ENCODE measurements at regions not wholly inside any gene's neighbourhood (a gene's known extent, or its start where the extent isn't known, plus 50 kb on each side); places are given as distances from the start of the nearest gene placed in this dataset.

DNA sequence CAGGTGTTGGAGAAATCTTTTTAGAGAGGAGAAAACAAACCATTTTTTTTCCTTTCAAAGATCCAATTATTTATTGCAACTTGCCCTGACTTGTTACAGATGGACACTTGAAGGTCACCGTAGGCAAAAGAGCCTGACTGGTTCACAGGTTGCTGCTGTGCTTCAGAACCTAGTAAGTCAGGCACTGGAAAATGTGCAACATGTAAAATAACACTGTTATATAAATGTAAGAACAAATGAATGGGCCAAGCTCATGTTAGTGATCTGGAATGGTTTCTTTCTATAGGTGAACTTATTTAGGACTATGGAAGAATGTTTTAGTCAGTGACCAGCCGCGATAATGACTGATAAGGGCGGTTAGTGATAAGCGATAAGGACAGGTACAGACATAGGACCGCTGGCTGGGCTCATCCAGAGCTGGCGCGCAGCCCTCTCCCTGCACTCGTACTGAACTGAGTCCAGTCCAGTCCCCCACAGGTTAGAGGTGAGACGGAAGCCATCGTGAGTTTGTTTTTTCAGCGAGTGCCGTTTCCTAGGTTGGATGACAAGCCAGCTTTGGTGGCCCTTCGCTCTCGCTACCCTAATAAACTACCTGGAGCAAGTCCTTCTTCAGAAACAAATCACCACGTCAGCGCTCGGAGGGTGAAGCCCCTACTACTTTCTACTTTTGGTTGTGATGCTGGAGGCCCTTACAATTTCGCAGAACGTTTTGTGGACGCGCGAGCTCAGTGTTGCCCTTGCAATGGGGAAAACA is 94.4 kb upstream of the PRDM1 start:
- DNase-seq (ENCODE audit: low read depth), result no peak

DNA sequence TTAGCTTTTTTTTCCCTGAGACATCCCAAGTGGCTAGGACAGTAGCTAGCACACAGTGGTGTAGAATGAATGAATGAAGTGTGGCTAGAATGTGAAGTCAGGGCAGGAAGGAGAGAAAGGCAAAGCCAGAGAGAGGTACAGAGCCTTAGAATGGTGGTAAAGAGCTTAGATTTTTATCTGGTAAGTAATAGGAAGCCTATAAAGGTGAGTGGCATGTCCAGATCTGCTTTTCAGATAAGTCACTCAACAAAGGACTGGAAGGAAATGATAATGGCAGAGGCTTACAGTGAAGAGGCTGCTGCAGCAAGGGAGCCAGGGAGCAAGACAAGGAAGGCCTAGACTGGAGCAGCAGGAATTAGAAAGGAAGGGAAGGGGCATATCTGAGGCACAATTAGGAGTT is 96.0 kb upstream of the PRDM1 start:
- no peak for DNase-seq (ENCODE audit: low read depth)

DNA sequence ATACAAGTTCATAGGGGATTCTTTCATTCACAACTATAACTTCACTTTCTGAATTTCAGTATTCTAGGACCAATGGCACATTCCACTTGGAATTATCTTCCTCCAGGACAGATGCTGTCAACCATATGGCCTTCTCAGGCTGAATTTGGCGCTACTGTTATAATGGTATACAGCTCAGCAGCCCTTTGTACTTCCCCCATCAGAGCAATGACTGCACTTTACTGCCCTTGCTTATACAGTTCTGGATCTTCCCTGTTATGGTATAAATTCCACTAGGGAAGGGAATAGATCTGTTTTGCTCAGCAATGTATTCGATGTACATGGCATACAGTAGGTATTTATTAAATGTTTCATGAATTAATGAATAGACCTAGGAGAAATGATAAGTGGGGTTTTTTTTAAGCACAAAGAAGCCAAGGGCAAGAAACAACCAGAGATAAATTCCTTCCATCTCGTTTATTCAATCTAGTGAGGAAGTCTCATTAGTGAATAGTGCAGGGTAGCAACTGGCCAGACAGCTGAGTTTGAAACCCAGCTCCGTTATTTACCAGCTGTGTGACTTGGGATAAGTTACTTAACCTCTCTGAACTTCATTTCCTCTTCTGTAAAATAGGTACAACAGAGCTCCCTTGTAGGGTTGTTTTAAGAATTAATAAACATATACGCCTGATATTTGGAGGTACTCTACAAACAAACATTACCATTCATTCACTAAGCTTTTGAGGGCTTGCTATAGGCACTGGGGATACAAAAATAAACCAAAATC is 97.1 kb upstream of the PRDM1 start:
- no peak for DNase-seq (ENCODE audit: low read depth)

DNA sequence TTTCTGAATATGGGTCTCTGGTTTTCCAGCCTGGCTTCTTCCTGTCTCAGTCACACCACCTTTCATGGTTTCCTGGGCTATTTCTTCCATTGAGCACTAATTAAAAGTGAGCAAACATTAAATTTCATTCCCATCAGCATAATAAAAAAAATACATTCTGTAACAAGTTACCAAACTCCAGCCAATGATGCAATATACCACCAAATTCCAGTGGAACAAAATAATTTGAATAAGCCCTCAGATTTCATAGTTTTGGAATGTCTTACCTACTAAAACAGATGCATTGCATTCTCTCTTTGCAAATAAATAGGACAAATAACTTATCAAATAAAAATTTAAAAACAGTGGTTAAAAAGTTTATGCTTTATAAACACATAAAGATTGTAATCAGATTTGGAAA is 97.8 kb upstream of the PRDM1 start:
- DNase-seq (ENCODE audit: low read depth), result no peak

DNA sequence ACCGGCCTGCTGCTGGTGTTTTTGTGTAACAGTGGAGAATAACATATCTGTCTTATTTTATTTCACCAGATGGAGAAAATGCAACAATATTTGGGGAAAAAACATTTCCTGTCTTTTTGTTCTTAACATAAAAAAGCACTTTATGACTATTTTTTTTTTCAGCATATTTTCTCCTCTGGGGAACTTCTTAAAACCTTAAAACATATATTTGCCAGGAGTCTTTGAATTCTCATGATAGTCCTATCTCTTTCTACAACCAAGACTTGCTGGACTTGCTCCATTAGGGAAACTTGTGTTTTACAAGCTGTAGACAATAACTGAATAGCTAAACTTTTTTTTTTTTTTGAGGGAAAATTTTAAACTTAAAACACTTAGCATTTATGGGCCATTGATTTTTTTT is 98.6 kb upstream of the PRDM1 start:
- no peak for DNase-seq (ENCODE audit: low read depth)

DNA sequence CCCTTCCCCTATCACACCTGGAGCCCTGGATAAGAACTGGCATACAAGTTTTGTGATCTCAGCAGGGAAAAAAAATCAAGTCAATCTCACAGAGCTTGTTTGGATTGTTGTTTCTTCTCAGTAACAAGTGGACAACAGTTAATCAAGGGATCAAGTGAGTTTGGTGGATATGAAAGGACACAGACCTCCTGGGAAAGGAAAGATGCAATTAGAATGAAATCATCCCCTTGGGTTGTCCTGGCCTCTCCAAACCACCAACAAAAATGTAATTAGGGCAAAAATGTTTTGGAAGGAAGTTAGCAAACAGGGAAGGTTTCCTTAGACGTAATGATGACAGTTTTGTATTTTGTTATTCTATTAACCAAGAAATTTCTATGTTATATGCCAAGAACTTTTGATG is 99.1 kb upstream of the PRDM1 start:
- DNase-seq (ENCODE audit: low read depth), result no peak

DNA sequence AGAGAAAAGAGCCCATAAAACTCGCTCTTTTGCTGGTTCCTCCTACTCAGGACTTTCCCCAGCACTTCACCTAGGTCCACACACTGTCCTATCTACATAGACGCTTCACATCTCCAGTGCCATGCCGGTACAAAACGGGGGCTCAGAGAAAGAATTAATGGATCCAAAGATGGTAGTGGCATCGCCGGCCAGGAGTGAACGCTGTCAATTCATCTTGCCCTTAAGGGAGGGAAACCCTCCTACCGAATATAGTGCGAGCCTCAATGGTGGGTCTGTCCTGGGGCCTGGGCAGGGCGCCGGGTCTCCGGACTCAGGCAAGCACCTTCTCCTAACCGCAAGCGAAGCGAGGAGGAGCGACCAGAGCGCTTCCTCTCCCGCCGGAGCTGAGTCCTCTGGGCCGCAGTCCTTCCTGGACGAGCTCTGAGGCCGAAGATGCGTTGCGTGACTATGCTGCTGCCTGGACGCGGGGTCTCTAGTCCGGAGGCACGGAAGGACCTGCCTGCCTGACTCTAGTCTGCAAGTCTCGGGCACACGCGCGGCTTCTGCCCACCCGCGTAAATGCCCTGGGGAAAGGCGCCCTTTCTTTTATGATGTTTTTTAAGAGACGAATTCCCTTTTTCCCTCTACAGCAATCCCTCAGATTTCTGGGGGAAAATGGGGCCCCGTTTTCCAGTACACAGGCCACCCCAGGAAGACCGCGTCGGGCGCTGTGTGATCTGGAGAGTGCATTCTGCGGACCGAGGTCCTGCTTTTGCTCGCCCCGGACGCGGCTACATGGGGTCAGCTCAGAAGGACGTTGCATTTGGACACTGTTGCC is 100.1 kb upstream of the PRDM1 start:
- no peak for DNase-seq (ENCODE audit: low read depth)

DNA sequence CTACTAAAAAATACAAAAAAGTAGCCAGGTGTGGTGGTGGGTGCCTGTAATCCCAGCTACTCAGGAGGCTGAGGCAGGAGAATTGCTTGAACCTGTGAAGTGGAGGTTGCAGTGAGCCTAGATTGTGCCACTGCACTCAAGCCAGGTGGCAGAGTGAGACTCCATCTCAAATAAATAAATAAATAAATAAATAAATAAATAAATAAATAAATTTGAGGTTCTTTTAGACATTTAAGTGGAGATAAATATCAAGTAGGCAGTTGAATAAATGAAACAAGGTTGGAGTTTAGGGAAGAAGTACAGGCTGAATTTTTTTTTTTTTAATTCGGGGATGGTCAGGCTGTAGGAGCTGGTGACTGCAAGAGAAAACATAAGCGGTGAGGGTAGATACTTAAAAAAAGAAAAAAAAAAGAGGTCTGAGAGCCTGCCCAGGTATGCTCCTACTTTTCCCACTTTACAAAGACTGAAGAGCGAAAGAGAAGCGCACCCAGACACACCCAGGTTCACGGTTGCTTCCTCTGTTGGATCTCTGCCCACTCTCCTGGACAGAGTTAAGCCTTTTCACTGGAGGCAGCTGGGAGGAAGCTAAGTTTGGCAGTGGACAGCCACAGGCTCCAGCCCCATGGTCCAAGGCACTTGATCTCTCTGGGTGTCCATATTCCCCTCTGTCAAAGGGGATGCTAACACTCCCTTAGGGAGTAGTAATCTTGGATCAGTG is 100.9 kb upstream of the PRDM1 start:
- DNase-seq (ENCODE audit: low read depth), result no peak

DNA sequence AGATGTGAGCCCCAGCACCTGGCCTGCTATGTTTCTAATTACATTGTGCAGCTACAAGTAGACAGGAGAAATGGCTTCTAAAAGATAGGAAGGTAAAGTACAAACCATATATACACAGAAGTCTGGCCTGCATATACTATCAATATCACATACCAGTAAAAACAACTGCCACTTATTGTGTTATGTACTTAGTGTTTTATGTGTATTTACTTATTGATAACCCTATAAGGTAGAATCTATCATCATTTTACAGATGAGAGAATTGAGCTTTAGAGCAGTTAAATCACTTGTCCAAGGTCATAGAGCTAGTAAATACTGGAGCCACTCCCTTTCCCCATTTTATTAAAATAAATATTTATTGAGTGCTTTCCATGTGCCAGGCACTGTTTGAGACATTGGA is 102.4 kb upstream of the PRDM1 start:
- no peak for DNase-seq (ENCODE audit: low read depth)

DNA sequence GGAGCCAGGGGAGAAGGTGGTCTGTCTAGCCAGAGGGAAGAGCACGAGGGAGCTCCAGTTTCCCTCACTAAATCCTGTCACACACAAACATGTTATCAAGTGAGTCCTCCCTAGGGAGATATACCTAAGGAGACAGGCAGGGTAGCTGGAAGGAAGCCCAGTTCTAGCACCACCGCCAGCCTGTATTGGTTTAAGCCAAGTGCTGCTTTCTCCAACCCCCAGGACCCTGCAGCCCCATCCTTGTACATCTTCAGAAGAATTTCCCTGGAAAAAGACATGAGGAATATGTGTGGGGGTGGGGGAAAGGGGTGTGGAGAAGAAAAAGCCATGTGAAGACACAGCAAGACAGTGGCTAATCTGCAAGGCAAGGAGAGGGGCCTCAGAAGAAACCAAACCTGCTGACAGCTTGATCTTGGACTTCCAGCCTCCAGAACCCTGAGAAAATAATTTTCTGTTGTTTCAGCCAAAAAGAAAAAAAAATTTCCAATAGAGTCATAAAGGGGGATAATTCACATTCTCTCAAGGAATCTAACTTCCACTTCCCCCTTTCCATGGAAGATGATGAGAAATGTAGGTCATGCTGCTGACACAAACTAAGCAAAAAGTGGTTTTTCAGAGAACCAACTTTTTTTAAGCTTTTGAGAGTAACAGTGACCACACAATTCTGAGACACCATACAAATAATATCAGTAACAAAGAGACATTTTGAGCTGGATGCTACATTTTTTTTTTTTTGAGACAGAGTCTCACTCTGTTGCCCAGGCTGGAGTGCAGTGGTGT is 103.2 kb upstream of the PRDM1 start:
- no peak for DNase-seq (ENCODE audit: low read depth)

DNA sequence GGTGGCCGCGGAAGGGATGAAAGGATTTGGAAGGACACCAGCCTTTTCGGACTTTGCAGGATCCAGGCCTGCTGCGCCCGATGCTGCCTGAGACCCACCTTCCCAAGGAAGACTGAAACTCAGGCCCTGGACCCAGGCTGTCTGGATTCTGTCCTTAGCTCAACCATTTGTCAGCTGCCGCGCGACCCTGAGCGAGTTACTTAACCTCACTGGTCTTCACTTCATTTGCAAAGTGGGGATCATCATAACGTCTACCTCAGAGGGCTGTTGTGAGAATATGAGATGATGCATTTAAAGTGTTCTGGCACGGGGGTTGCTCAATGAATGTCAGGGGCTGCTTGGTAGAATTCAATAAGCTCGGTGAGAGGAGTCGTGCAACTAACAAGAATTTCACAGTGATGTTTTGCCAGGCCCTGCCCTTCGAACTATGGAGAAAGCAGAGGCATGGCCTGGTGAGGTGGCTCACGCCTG is 104.2 kb upstream of the PRDM1 start:
- no peak for DNase-seq (ENCODE audit: low read depth)

DNA sequence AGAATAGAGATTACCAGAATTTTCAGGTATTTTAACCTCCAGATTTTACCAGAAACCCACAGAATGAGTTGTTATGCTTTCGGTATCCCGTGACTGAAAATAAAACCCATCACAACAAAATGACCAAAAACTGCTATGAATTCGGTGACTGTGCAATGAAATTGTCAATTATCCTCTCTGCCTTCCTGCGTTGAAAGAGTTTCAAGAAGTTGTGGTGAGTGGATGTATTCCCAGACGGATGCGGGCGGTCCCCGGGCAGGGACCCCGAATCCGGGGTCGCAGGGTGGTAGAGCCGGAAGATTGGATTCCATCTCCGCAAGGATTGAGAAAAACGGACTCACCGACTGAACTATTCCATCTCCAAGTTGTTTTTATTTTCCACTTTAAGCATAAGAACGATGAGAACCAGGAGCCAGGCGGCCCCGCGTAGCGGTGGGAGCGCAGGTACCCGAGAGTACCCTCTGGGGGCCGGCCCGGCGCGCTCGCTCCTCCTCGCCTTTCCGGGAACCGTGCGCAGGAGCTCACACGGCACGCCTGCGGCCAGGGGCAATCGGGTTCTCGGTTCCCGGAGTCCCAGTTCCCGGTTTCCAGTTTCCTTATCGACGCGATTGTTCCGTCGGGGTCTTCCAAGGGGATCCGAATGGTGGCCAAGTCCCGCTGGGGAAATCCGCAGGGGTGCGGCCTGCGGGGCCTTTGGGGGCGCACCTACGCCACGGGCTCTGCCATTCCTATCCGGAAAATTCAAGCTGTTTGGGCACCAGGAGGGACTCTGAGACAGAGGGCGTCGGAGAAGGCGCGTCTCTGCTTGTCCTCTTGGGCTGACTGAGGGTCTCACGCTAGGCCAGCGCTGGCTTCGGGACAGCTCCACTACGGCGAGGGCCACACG is 104.9 kb upstream of the PRDM1 start:
- peak; percentile 37 for DNase-seq (ENCODE audit: low read depth)

DNA sequence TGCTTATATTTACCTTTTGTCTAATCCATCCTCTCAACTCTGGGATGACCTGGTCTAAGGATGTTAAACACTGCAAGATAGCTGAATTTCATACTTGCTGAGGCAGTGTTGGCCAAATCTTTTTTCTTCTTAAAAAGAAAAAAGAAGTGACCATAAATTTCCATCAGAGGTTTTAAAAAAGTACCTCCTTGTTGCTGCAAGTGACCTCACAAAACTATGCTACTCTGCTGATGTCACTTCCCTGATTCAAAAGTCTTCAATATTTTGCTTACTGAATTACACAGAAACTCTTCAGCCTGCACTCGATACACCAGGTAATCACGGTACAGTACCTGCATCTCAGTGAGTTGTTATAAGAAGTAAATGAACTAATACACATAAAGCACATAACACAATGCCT is 107.2 kb upstream of the PRDM1 start:
- no peak for DNase-seq (ENCODE audit: low read depth)

DNA sequence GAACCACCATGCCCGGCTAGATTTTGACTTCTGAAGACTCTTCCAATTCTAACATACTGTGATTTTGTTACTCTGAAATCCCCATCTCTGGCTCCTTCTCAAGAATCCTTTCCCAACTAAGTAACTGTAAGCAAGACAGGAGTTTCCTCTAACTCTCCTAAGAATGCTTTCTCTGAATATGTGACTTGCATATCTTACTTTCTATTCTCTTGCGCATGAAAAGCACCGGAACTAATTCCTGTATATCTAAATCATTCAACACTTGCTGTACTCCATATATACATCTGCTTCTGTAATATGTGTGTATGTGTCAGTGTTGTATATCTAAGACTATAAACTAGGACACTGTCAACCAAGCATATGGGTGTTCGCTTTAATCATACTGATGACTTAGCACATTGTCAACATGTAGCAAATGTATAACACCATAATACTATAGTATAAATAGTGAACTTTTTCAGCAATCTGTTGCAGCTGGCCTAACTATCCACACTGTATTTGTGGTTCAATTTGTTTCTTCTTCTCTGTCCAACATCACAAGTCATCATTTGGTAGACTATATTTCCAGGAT is 108.1 kb upstream of the PRDM1 start:
- no peak for DNase-seq (ENCODE audit: low read depth)

DNA sequence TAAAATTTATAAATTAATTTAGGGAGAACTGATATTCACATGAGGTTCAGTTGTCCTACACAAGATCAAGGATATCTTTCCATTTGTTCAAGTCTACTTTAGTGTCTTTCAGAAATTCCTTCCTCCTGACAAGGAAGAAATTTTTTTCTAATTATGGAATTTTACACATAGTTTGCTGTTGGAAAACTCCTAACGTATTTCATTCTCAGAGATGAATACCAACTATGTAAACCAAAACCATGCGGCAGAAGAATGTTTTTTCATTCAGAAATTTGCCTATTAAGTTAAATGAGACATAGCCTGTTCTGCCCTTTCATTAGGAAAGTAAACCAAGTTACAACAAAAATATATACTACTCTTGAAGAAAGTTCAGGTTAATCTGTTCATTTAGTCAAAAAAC is 111.2 kb upstream of the PRDM1 start:
- DNase-seq (ENCODE audit: low read depth), result no peak

DNA sequence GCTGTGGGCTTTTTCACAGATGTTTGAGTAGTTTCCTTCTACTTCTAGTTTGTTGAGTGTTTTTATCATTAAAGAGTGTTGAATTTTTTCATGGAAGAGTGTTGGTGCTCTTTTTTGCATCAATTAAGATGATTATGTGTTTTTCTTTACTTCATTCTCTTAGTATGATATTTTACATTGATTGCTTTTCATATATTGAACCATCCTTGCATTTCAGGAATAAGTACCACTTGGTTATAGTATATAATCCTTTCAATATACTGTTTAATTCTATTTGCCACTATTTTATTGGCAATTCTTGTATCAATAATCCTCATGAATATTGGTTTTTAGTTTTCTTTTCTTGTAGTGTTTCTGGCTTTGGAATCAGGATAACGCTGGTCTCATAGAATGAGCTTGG is 113.7 kb upstream of the PRDM1 start:
- DNase-seq (ENCODE audit: low read depth), result no peak

DNA sequence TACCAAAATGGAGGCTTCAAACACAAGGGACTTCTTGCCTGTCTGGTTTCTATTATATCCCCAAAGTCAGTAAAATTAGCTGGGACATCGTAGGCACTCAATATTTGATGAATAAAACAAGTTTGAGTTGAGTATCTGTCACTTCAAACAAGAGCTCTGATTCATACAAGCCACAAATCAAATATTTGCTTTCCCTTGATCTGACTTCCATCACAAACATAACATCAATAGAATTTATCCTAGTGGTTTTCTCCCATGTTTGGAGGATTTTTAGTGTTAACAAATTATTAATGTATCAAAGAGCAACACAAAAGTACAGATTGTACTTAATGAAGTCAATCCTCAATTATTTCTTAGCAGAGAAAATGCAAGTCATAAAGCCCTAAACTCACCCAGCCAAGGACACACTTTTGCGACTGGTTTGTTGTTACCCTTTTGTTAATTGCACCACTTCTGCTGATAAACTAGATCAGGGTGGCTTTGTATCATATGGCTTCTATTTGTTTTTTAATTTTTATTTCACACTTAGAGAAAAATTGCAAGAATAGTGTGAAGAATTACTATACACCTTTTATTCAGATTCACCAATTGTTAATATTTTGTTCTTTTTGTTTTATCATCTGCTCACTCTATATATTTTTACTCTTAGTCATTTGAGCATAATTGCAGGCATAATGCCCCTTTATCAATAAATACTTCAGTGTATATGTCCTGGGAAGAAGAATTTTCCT is 117.4 kb upstream of the PRDM1 start:
- no peak for DNase-seq (ENCODE audit: low read depth)

DNA sequence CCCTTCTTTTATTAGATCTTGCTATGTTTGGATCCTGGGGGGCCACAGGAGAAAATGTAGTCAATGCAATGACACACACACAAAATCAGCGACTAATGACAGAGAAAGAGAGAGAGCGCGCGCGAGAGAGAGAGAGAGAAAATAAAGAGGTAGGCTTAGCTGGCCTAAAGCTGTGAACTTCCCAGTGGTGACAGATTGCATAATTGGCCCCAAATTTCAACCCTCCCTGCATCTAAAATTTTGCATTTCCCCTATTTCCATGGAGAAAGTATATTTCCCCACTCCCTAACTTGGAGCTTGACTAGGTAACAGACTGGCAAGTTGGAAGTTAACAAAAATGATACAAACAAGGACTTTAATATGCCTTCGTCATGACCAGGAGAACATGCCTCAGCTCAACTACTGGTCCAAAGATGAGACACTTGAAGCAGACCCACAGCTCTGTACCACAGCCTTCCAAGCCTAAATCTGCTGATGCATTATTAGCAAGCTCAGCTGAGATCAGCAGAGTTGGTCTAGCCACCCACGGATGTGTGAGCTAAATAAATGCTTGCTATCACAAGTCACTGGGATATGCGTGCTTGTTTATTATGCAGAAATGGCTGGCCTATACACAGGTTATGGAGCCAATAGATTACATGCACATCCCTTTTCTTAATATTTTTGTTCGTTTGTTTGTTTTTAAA is 118.1 kb upstream of the PRDM1 start:
- no peak for DNase-seq (ENCODE audit: low read depth)

DNA sequence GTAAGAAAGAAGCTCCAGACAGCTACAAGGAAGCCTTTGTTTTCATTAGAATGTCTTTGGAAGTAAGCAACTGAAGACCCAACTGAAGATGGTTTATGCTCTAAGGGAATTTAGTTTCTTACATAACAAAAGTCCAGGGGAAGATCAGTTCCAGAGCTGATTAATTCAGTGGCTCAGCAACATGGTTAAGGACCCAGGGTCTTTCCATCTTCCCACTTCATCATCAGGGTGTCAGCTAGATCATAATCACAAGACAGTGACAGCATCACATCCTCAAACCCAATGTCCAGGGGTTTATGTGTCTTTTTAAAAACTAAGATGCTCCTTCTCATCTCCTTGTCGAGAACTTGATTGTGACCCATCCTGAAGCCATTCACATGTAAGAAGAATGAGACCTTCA is 119.7 kb upstream of the PRDM1 start:
- no peak for DNase-seq (ENCODE audit: low read depth)

Data from activated T-cell treated with anti-CD3 and anti-CD28 coated beads for 48 hours (primary cell).